Kidney epithelial cell (primary cell): ENCODE measurements at regions not wholly inside any gene's neighbourhood (a gene's known extent, or its start where the extent isn't known, plus 50 kb on each side); places are given as distances from the start of the nearest gene placed in this dataset.
"Not testable (repeated sequence)": the region's sequence is repeated elsewhere in the genome, so short reads cannot be mapped to it uniquely, and the experiment has no call there.

Source experiments
- DNase-seq: peaks from one replicate; pipeline ENCODE4 v3.0.0-alpha.2; 2010; ENCODE audit warnings: low read depth
- H3K27me3 ChIP-seq: 2 replicates; pipeline ENCODE4 v1.6.0; 2011; ENCODE audit warnings: low read length; ENCODE audit not compliant: control insufficient read depth, insufficient read depth
- H3K36me3 ChIP-seq: 2 replicates; pipeline ENCODE4 v1.5.1; 2011; ENCODE audit warnings: low read length; ENCODE audit not compliant: control insufficient read depth, insufficient read depth
- H3K4me3 ChIP-seq: 2 replicates; pipeline ENCODE4 v1.5.1; 2011; ENCODE audit warnings: low read depth, mild to moderate bottlenecking, control low read depth, low read length
- TF ChIP-seq, protein P1 (sequence below): IDR thresholded peaks from 2 replicates; pipeline ENCODE4 v1.5.1; 2011; ENCODE audit warnings: mild to moderate bottlenecking, moderate library complexity, low read length, control low read depth, inconsistent platforms; ENCODE audit not compliant: insufficient read depth, poor library complexity, severe bottlenecking

DNA sequence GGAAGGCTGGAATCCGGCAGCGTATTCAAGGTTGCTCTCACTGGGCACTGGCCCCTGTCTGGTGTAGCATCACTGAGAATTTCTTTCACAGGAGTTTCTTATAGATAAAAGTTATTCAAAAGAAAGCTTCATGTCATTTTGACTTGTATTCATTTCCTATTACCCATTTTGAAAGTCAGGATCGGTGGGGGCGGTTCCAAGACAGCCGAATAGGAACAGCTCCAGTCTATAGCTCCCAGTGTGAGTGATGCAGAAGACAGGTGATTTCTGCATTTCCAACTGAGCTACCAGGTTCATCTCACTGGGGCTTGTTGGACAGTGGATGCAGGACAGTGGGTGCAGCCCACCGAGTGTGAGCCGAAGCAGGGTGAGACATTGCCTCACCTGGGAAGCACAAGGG lies 51.5 kb upstream of the CDC42EP3 start:
- DNase-seq, H3K36me3 ChIP-seq, H3K27me3 ChIP-seq, H3K4me3 ChIP-seq: not testable (repeated sequence)

DNA sequence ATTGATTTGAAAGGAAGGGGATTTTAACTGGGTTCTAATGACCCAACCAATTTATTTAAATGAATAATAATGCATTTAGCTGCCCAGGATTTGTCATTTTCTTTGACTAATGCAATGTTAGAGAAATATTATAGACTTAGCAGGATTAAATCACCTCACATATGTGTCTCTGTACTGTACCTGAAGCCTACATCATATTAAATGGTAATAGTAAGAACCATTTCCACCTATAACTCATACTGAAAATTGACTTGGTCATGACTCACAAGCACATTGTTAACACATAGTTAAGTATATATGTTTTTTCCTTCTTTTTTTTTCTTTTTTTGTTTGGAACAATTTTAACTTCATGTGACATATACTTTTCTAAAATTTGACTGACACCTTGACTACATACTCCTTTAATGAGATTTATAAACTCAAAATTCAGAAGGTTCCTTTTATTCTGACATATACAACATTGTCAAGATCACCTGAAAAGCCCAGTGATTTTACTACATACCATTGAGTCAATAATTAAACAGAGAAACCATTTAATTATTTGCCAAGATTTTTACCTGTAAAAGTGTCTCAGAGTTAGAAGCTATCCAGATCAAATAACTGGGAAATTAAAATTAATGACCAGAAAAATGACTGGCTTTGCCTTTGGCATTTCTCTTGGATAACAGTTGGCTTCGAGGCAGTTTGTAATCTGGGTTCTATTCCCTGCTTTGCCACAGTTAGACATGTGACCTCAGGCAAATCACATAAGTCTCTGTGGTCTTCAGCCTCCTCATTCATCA lies 58.8 kb upstream of the CDC42EP3 start:
- Histone ChIP-seq H3K4me3 (no peak overlapping the region), H3K36me3 (no peaks in the 10 kb centered on the region), H3K27me3 (no peaks in the 10 kb centered on the region)
- peak; percentile 23 for DNase-seq
- TF ChIP-seq, protein P1, sequence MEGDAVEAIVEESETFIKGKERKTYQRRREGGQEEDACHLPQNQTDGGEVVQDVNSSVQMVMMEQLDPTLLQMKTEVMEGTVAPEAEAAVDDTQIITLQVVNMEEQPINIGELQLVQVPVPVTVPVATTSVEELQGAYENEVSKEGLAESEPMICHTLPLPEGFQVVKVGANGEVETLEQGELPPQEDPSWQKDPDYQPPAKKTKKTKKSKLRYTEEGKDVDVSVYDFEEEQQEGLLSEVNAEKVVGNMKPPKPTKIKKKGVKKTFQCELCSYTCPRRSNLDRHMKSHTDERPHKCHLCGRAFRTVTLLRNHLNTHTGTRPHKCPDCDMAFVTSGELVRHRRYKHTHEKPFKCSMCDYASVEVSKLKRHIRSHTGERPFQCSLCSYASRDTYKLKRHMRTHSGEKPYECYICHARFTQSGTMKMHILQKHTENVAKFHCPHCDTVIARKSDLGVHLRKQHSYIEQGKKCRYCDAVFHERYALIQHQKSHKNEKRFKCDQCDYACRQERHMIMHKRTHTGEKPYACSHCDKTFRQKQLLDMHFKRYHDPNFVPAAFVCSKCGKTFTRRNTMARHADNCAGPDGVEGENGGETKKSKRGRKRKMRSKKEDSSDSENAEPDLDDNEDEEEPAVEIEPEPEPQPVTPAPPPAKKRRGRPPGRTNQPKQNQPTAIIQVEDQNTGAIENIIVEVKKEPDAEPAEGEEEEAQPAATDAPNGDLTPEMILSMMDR = no peak

DNA sequence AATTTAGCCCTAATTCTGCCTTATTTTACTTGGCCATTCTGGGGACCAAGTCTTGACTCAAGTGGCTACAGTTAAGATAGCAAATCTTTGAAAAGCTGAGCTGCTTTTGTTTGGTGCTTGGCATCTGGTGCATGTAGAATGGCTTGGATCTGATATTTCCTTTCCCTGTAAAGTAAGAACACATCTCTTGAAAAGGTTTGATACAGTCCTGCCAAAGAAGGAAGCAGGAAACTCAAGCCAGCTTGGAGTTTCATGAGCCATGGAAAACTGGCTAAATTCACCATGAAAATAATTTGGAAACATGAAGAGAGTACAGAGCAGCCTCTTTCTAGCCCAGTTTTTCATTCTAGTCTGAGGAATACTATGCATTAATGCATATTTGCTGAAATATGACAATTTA lies 61.0 kb upstream of the CDC42EP3 start:
- DNase-seq, H3K36me3 ChIP-seq, H3K27me3 ChIP-seq, H3K4me3 ChIP-seq: not testable (repeated sequence)

DNA sequence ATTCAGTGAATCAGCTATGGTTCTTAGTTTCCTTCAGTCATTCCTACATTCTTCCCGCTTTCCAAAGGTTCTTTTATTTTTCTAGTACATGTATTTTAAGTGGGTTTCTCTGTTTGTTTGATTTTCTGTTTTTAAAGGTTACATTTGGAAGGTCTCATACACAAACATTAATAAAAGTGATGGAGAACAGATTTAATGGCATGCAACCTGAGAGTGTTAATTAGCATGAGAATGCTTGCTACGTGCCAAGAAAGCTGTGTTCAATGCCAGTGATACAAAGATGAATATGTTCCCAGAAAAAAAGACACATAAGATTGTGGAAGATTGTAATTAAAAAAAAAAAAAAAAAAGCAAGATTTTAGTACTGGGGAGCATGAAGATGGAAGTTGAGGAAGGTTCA lies 61.8 kb upstream of the CDC42EP3 start:
- H3K27me3 ChIP-seq = no peaks in the 10 kb centered on the region
- TF ChIP-seq, protein P1 = no peak
- H3K4me3 ChIP-seq = no peak overlapping the region
- no peak for DNase-seq
- no peaks in the 10 kb centered on the region for H3K36me3 ChIP-seq

DNA sequence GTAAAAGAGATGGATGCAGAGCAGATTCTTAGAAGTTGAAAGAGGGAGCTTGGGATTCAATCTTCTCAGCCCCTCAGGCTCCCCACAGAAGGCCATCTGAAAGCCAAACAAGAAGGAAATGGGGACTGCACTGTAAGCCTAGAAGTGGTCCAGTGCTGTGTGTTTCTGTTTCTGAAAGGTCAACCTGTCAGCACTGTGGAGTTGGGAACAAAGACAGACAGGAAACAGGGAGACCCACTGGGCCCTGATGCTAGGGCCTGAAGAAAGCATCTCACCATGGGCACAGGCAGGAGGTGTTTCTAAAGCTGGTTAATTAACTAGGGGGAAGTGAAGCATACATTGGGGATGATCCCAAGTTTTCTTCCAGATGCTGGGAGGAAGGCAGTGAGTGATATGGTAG lies 62.5 kb upstream of the CDC42EP3 start:
- not testable (repeated sequence) for H3K27me3 ChIP-seq, H3K4me3 ChIP-seq, DNase-seq, H3K36me3 ChIP-seq

DNA sequence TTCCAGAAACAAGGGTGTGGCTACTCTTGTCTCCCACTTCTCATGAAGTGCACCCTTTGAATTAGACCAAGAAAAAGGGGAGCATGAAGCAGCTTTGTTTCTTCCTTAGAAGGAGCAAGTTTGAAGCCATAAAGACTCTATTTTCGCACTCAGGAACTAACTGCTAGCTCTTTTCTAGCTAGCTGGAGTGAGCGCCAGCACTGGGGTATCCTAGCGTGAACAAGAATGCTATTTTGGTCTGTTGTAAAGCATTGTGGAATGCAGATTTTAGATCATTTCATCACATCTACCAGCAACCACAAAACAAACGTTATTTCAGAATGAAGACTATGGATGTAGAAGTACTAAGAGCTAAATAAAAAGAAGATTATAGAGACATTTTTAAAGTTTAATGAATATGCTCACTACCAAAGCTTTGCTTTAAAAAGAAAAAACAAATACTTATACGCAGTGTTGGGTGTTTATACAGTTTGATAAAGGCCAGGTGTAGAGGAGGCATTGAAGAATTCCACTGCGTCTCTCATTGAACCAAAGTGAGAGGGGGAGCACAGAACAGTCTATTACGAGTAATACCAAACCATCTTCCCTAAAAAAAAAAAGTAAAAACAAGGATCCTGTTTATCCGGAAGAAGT lies 63.6 kb upstream of the CDC42EP3 start:
- not testable (repeated sequence) for H3K27me3 ChIP-seq, H3K4me3 ChIP-seq, H3K36me3 ChIP-seq
- DNase-seq = peak; percentile 35

DNA sequence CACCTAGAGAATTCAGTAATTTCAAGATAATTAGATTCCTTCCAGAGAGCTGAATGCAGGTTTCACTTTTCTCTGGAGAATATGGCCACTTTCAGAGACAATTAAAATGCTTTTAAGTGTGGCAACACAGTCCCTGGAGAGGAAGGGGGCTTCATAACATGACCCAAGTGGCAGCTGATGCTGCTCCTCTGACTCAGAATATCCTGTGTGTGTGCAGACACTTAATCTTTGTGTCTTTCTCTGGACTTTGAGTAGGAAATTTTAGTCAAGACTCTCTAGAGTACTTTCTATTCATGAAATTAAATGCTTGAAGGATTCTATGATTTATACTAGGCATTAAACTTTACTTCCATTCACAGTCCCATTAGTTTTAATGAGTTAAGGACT lies 64.1 kb upstream of the CDC42EP3 start:
- not testable (repeated sequence) for DNase-seq, H3K4me3 ChIP-seq, H3K27me3 ChIP-seq

DNA sequence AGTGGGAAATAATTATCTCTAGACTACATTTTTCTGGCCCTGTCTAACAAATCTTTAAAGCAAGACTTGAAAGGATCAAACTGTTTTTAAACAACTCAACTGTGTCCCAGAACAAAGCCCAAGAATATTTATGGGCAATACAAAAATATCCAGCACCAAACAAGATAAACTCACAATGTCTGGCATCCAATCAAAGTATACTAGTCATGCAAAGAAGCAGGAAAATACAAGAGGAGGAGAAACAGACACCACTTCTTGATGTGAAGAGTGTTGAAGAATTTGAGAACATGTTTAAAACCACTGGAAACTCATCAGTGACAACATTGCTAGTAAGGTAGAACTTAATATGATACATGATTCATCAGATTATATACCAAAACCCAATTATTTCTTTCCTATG lies 66.1 kb upstream of the CDC42EP3 start:
- DNase-seq = no peak
- no peaks in the 10 kb centered on the region for H3K27me3 ChIP-seq
- TF ChIP-seq, protein P1 = no peak
- H3K4me3 ChIP-seq = no peak overlapping the region
- H3K36me3 ChIP-seq = no peaks in the 10 kb centered on the region

More for the DNA sequence above, 64.1 kb upstream of the CDC42EP3 start:
- not testable (repeated sequence) for H3K36me3 ChIP-seq
